HepG2 (cell line): ENCODE measurements at regions not wholly inside any gene's neighbourhood (a gene's known extent, or its start where the extent isn't known, plus 50 kb on each side); places are given as distances from the start of the nearest gene placed in this dataset.

Experiments used
- AFF4 ChIP-seq: sonication (generic); formaldehyde crosslinking; IDR thresholded peaks from 2 replicates; pipeline ENCODE4 v1.4.0; 2020; ENCODE audit warnings: missing genetic modification reagents
- CC2D1A ChIP-seq: sonication (generic); formaldehyde crosslinking; IDR thresholded peaks from 2 replicates; pipeline ENCODE4 v1.8.1; 2023; ENCODE audit warnings: mild to moderate bottlenecking, missing genetic modification reagents
- CTCF ChIP-seq: sonication (generic); formaldehyde crosslinking; IDR thresholded peaks from 2 replicates; pipeline ENCODE4 v1.5.0; 2020; ENCODE audit warnings: mild to moderate bottlenecking, missing genetic modification reagents, moderate library complexity
- FOXP4 ChIP-seq: sonication (generic); formaldehyde crosslinking; IDR thresholded peaks from 2 replicates; pipeline ENCODE4 v1.4.0; 2020; ENCODE audit warnings: missing genetic modification reagents
- JUNB ChIP-seq: sonication (generic); formaldehyde crosslinking; IDR thresholded peaks from 2 replicates; pipeline ENCODE4 v1.8.0; 2022; ENCODE audit warnings: missing genetic modification reagents, mild to moderate bottlenecking, borderline replicate concordance
- MYPOP ChIP-seq: sonication (generic); formaldehyde crosslinking; IDR thresholded peaks from 2 replicates; pipeline ENCODE4 v1.8.1; 2023; ENCODE audit warnings: mild to moderate bottlenecking, moderate library complexity, missing genetic modification reagents
- POGZ ChIP-seq: sonication (generic); formaldehyde crosslinking; IDR thresholded peaks from 2 replicates; pipeline ENCODE4 v1.4.0; 2020; ENCODE audit warnings: mild to moderate bottlenecking, missing genetic modification reagents
- YY1 ChIP-seq: IDR thresholded peaks from 2 replicates; pipeline ENCODE4 v1.6.1; 2011; ENCODE audit warnings: low read length, low read depth, moderate library complexity, mild to moderate bottlenecking; ENCODE audit not compliant: insufficient read depth, insufficient replicate concordance
- ZBTB7A ChIP-seq: sonication (generic); formaldehyde crosslinking; IDR thresholded peaks from 2 replicates; pipeline ENCODE4 v1.8.0; 2022; ENCODE audit warnings: mild to moderate bottlenecking, missing genetic modification reagents
- ZBTB8A ChIP-seq: sonication (generic); formaldehyde crosslinking; IDR thresholded peaks from 2 replicates; pipeline ENCODE4 v1.4.0; 2020; ENCODE audit warnings: mild to moderate bottlenecking, low read depth, missing genetic modification reagents, borderline replicate concordance

GRCh38 chr10:10807106-10807505 is 210.6 kb upstream of the CELF2 start:
- TF ChIP-seq POGZ (CRISPR knock-in tag) = no peak
- TF ChIP-seq ZBTB8A = no peak
- TF ChIP-seq CC2D1A (CRISPR knock-in tag) = no peak
- no peak for TF ChIP-seq ZBTB7A (CRISPR knock-in tag)
- no peak for TF ChIP-seq YY1
- TF ChIP-seq CTCF (CRISPR knock-in tag) = no peak
- no peak for TF ChIP-seq AFF4 (CRISPR knock-in tag)
- TF ChIP-seq FOXP4 (CRISPR knock-in tag) = no peak
- TF ChIP-seq MYPOP (CRISPR knock-in tag) = no peak
- TF ChIP-seq JUNB (CRISPR knock-in tag) = no peak
